Gastroesophageal sphincter (tissue), 3 donors: ENCODE measurements at regions not wholly inside any gene's neighbourhood (a gene's known extent, or its start where the extent isn't known, plus 50 kb on each side); places are given as distances from the start of the nearest gene placed in this dataset.

Experiments
- EP300 ChIP-seq: sonication (generic); formaldehyde crosslinking; IDR thresholded peaks from one replicate; pipeline ENCODE4 v1.6.1; 2017; ENCODE audit warnings: antibody characterized with exemption, mild to moderate bottlenecking
- TF ChIP-seq, protein P1 (sequence below), 4 experiments: fragments of 200-600 bp in 2 of 4; fragments of 450-650 bp in 2 of 4; sonication (generic) in 1 of 4; IDR thresholded peaks; one replicate each; pipeline ENCODE4 v1.5.1; 2017 to 2019; ENCODE audit warnings: antibody characterized with exemption in 4 of 4, mild to moderate bottlenecking in 2 of 4, moderate library complexity in 2 of 4

DNA sequence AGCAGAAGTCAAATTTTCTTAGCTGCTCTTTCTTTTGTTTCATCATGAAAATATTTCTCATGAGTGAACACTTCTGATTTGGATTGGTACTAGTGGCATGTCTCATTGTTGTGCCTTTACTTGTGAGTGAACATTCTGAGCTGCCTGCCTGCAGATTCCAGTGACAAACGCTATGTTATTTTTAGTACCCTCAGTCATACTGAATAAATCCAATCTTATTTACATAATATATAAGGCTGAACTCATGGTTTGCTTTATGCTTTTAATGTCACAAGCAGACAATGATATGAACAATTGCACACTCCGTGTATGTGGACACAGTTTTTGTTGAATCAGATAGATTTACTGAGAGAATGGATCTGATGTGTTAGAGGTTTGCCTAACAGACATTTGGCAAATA is 67.8 kb downstream of the ACTBL2 start:
- no peak for TF ChIP-seq EP300
- TF ChIP-seq, protein P1, sequence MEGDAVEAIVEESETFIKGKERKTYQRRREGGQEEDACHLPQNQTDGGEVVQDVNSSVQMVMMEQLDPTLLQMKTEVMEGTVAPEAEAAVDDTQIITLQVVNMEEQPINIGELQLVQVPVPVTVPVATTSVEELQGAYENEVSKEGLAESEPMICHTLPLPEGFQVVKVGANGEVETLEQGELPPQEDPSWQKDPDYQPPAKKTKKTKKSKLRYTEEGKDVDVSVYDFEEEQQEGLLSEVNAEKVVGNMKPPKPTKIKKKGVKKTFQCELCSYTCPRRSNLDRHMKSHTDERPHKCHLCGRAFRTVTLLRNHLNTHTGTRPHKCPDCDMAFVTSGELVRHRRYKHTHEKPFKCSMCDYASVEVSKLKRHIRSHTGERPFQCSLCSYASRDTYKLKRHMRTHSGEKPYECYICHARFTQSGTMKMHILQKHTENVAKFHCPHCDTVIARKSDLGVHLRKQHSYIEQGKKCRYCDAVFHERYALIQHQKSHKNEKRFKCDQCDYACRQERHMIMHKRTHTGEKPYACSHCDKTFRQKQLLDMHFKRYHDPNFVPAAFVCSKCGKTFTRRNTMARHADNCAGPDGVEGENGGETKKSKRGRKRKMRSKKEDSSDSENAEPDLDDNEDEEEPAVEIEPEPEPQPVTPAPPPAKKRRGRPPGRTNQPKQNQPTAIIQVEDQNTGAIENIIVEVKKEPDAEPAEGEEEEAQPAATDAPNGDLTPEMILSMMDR (IDR thresholded peaks at IDR 0.05), result no peak
